ENCODE measurements at regions not wholly inside any gene's neighbourhood (a gene's known extent, or its start where the extent isn't known, plus 50 kb on each side); places are given as distances from the start of the nearest gene placed in this dataset.

- TF ChIP-seq ZNF610 (tag by site-specific recombination; IDR thresholded peaks at IDR 0.05; ENCODE audit: borderline replicate concordance) (no peak), ZSCAN23 (tag by site-specific recombination; IDR thresholded peaks at IDR 0.05) (no peak)
Measured at GRCh38 chr1:209458921-209459320, 124.6 kb upstream of the CAMK1G start.
